GM19238 (cell line): ENCODE measurements at regions not wholly inside any gene's neighbourhood (a gene's known extent, or its start where the extent isn't known, plus 50 kb on each side); places are given as distances from the start of the nearest gene placed in this dataset.

Experiments used
- DNase-seq: peaks from one replicate; pipeline ENCODE4 v3.0.0; 2011; ENCODE audit warnings: low spot score; ENCODE audit not compliant: insufficient read length

DNA sequence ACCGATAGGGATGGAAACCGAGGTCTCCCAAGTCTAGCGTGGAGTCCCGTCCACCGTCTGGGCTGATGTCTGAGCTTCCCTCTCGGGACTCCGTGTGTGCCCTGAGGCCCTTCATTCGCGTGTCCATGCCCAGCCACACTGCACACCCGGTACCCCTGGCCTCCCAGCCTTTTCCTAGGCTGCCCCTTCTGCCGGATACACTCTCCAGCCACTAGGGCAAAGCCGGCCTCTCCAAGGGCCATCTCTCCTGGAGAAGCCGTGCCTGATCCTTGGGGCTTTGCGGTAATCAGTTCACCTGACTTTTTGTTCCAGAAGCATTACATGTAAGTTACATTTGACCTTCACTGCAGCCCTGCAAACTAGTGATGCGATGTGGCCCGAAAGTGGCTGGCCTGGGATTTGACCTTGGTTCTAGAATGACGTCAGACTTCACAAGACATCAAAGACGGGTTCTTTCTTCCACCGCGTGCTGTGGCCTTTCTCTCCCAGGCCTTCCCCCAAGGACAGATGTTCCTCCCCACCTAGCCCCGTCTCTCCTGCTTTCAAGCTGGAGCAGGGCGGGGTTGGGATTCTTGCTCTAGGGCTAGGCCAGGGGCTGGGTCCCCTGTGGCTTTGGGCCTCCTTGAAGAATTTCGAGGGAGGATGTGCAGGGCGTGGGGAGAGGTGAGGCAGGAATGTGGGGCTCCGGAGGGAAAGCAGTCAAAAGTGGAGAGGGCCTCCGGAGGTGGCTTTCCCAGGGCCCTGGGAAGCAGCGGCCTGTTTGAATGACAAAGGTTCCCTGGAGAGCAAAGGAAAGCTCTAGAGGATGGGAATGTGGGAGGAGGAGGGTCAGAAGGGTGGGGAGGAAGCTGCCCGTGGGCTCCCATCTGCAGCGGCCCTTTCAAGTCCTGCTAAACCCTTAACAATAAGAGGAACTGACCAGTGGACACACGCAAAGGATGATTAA, 49.7 kb upstream of the SLC2A1 start:
- DNase-seq = no peak
